ENCODE measurements at regions not wholly inside any gene's neighbourhood (a gene's known extent, or its start where the extent isn't known, plus 50 kb on each side); places are given as distances from the start of the nearest gene placed in this dataset.

DNA sequence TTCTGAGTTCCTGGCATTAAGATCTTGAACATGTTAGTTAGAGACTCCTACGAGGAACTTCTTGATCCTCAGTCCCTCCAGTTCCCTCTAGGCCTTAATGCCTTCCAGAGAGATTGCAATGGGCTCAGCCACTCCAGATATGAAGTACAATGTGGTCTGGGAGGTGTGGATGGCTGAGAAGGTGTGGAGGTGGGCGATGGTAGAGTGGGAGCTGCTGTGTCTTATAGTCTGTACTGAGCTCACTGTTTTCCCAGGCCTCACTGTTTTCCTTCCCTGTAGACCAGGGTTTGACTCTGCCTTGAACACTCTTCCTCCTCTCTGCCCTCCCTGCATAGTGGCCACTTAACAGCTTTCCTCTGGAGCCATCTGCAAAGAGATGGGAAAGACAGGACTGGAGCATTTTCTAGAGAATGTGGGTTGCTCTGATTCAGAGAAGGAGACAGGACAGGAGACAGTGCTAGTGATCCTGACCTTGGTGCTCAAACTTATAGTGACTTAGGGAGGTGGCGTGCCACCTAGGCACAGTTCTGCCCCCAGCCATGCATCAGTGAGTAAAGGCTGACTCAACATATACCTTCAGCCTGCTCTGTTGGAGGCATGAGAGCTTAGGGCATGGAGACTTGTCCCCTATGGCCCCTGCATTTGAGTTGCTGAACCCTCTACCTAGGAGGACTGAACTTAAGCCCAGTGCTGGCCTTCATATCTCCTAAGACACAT lies 129.7 kb downstream of the TDRD15 start:
- DNase-seq (ENCODE audit: low spot score): no peak

DNA sequence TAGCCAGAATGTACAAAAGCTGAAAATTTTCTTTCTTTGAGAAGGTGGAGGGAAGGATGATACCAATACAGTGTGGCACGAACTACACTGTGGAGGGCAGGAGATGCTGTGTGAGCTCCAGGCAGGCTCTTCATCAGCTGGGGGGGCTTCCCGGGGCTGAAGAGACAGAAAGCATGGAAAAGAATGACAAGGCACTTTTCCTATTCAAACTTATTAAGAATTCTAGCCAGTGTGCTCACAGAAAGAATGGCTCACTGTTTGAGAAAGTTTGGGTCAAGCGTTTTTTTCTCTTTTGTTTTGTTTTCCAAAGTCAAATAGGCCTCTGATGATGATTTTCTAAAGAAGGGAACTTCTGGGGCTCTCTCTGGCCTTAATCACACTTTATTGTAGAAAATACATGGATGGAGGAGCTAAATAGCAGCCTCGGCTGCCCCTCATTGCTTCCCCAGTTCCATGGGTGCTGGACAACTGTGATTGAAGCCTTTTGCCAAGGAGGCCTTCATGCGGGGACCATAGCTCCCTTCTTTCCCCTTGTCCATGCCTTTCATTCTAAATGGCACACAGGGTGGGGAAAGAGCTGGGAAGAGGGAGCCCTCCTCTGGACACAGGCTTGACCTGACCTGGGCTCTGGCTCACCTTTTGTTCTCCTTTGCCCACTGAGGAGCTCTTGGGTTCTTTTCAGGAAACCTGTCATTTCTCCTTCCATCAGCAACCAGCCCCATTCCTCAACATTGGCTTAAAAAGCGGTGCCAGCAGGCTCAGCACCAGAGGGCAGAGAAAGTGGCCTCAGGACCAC lies 130.6 kb downstream of the TDRD15 start:
- DNase-seq (ENCODE audit: low spot score): peak; percentile 80

- DNase-seq (ENCODE audit: low spot score): peak; percentile 99
Measured at GRCh38 chr2:21256006-21256405, 132.2 kb downstream of the TDRD15 start.

DNA sequence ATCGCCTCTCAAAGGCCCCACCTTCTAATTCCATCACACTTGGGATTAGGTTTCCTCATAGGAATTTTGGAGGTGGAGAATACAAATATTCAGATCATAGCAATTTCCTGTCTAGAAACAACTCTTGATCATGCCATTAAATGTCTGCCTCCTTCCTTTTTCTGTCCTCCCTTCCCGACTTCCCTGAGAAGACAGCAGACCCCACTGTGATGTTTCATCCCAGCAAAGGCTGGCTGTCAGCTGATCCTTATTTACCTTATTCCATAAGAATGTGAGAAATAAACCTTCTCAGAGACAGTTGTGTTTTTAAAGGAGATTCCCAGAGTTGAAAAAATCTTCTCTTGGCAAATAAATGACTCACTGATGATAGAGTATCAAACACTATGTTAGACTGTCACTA lies 133.9 kb downstream of the TDRD15 start:
- no peak for DNase-seq (ENCODE audit: low spot score)

- DNase-seq (ENCODE audit: low spot score): no peak
Measured at GRCh38 chr2:21258082-21258481, 134.3 kb downstream of the TDRD15 start.

DNA sequence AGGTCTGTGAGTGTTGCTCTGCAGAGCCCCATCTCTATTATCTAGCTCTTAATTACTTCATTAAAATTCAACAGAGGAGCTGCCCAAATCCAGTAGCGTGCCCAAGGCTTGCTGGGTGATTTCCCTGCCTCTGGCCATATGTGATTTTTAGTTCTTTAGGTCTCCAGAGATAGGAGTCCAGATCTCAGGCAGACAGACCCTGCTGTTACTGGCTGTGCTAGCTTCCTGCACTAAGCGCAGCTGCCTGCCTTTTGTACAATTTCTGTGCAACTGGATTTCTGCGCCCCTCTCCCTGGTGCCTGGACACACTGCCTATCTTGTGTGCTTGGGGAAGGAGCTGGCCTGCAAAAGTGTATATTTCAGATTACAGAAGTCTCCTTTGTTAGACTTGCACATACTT lies 136.5 kb downstream of the TDRD15 start:
- no peak for DNase-seq (ENCODE audit: low spot score)

- no peak for DNase-seq (ENCODE audit: low spot score)
Measured at GRCh38 chr2:21261591-21261990, 137.8 kb downstream of the TDRD15 start.

- DNase-seq (ENCODE audit: low spot score): no peak
Measured at GRCh38 chr2:21262426-21262940, 138.7 kb downstream of the TDRD15 start.

DNA sequence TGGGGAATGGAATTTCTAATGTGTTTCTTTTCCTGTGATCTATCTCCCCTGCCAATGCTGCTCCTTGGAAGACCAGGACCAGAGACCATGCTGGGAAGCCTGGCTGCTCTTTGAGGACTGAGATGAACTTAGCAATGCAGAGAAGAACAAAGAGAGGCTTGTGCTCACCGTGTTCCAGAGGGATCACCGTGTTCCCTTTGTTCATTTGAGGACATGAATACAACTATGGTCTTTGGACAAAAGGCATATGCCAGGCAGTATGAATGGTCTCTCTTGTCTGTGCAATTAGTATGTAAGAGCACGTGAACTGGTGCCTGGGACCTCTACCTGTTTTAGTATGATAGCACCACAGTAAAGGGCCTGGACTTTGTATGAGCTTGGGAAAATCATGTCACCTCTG lies 139.9 kb downstream of the TDRD15 start:
- peak; percentile 96 for DNase-seq (ENCODE audit: low spot score)

DNA sequence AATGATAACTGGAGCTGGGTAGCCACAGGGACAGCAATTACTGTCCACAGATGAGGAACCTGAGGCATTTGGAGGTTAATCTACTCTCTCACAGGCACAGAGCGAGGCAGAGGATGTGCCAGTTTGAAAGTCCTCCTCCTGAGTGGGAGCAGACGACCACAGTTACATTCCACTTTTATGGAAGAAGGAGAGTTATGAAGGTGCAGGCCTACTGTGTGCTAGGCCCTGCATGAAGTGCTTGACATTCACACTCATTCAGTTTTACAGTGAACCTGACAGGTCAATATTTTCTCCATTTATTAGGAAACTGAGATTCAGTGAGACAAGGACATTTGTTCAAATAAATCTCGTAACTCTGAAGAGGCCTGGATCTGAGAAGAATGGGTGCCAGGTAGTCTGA lies 142.0 kb downstream of the TDRD15 start:
- no peak for DNase-seq (ENCODE audit: low spot score)

GRCh38 chr2:21267232-21267835 lies 143.6 kb downstream of the TDRD15 start:
- DNase-seq (ENCODE audit: low spot score): peak; percentile 55

DNA sequence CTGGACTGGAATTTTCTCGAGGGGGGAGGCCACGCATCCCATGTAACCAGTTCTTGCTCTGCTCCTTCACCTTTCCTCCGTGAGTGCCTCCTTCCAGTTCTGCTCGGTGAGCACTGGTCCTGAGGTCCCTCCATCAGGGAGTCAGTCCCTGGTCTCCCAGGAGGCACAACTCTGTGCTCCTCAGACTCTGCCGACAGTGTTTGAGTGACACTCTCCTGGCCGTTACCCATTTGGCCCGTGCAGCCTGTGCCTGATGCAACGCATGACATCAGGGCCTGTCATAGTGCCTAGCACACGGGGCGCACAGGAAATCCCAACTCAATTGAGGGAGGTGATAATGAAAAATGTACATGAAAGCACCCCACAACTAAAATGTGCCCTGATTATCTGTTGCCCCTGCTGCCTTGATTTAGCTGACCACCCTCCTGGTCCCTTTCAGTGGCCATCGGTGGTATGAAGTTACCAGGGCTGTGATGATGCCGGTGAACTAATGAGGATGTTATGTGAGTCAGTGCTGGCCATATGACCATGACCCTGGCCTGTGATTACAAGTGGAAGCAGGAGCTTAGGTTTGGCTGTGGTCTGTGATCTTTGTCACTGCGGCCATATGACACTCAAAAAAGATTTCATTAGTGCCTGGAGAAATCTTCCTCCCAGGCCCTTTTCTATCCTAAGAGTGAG lies 144.6 kb downstream of the TDRD15 start:
- DNase-seq (ENCODE audit: low spot score): peak; percentile 73

DNA sequence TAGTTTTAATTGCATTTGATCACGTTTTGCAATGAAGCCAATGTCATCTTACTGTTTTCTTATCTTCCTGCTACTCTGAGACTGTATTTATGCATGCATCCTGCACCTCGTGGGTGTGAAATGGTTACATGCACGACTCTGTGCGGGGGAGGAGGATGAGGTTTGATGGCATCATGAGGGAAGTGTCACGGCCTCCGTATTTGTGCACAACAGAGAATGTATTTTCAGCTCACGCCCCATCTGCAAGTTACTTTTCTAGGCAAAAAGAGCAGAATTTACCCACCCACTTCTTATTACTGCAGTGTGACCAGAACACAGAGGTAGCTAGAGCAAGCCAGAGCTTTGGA lies 145.1 kb downstream of the TDRD15 start:
- DNase-seq (ENCODE audit: low spot score): no peak

DNA sequence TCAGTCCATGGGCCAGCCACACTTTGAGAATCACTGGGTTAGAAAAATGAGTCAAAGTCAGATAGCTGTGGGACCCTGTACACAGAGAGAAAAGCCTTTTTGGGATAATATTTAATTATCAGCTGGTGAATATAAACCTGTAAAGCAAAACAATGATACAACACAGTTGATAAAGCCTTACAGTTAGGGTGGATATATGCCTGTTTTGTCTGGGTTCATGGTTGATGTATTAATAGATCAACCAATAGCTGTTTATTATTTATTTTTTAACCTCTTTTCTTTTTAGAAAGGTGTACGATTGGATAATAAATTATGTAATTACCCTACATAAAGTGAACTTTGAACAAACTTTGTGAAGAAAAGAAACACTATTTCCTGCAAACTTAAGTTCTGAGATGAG lies 145.6 kb downstream of the TDRD15 start:
- no peak for DNase-seq (ENCODE audit: low spot score)

GRCh38 chr2:21270083-21270491 lies 146.3 kb downstream of the TDRD15 start:
- DNase-seq (ENCODE audit: low spot score): no peak

DNA sequence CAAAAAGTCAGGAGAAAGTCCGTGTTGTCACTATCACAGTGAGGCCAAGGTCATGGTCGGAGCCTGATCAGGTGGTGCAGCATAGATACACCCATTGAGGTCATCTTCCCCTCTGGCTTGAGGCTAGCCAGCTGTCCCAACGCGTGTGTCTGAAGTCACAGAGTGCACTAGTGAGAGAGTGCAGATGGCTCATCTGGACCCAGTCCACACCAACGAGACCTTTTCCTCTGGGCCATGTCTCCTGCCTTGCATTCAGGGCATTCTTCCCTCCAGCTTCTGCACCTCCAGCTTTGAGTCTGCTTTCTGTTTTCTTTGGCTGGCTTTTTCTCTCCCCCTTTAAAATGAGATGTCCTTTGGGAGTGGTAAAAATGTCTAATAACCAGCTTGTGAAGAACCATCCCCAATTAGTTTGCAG lies 146.9 kb downstream of the TDRD15 start:
- DNase-seq (ENCODE audit: low spot score): peak; percentile 73

DNA sequence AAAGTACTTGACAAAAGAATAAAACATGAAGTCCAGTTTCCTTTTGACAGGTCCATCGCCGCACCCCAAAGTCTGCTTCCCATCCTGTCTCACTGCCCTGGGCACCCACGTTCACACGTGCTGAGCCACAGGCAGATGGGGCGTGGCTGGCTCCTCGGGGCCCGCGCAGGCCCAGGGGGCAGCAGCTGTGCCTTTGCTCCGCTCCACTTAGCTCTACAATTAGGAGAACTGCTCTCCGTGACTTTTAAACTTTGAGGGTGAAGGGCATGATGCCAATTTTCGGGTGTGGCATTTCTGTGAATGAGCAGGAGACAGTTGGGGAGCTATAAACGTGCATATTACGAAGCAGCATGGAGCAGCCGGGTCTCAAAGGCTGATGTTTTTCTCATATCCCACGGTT lies 152.4 kb downstream of the TDRD15 start:
- DNase-seq (ENCODE audit: low spot score): no peak

DNA sequence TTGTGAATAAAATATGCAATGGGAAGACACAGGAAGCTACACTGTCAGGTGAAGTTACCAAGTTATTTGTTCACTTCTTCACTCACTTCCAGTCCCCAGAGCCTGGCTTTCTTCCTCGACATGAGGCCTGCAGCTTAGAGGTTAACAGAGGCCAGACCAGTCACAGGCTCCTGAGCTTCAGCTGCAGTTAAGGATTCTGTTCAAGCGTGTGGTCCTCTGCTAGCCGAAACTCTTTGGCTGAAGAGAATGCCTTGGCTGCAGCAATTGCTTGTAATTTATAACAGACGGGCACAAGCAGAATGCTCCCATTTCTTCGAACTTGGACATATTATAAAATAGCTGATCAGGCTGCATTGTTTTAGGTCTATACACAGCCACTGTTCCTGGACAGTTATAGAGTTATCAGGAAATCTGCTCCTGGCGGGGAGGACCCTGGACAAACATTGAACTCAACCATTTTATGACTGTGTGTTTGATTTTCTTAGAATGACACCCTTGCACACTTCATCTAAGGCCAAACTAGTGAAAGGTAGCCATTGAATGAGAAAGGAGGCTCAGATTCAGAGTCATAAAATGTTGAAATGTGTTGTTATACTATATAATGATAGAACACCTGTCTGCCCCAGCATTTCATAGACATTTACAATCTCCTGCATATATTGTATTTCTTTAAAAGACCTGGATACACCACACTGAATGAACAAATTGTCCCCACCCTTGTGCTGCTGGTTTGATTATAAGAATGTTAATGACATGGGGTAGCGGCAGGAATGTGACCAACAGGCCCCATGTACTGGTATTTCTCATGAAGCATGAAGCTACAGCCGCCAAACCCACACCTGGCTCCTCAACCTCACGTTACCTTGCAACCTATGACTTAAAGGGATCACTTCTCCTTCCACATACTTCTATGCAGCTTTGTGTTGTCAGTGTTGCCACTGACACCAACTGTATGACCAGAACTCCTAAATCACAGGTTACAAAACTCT lies 153.6 kb downstream of the TDRD15 start:
- DNase-seq (ENCODE audit: low spot score): no peak

GRCh38 chr2:21279525-21279924 lies 155.8 kb downstream of the TDRD15 start:
- DNase-seq (ENCODE audit: low spot score): no peak

- no peak for DNase-seq (ENCODE audit: low spot score)
Measured at GRCh38 chr2:21280793-21281192, 157.0 kb downstream of the TDRD15 start.

GRCh38 chr2:21281384-21281783 lies 157.6 kb downstream of the TDRD15 start:
- DNase-seq (ENCODE audit: low spot score): no peak
